ENCODE measurements at regions not wholly inside any gene's neighbourhood (a gene's known extent, or its start where the extent isn't known, plus 50 kb on each side); places are given as distances from the start of the nearest gene placed in this dataset.

DNA sequence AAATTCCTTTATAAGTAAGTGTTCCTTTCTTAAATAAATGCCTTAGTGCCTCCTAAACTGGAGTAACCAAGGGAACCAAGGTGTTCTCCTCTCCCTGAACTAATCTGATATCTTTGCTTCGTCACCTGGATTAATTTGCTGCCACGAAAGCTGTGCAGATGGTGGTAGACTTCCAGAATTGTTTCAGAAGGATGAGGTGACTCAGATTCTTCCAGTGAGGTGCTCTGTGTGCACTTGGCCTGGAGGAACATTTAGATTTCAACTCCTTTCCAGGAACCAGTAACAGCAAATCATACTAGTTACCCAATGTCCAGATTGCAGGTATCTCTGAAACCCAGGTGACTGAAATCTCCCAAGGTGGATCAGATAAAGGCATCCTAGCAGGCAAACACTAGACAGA is 181.9 kb downstream of the FAT3 start:
- TF ChIP-seq POLR2AphosphoS5 (IDR thresholded peaks at IDR 0.05; ENCODE audit: control insufficient read depth, insufficient read depth, low read depth, low read length), result no peak
- no peak for TF ChIP-seq RBM39 (optimal IDR thresholded peaks at IDR 0.05; ENCODE audit: low read depth, low read length)
- TF ChIP-seq GTF2F1 (IDR thresholded peaks at IDR 0.05; ENCODE audit: low read depth, low read length), result no peak
- TF ChIP-seq EGR1 (conservative IDR thresholded peaks at IDR 0.05), result no peak
- no peak for TF ChIP-seq SMC3 (conservative IDR thresholded peaks at IDR 0.05; ENCODE audit: insufficient read depth, low read depth, low read length)
- TF ChIP-seq, protein P1, sequence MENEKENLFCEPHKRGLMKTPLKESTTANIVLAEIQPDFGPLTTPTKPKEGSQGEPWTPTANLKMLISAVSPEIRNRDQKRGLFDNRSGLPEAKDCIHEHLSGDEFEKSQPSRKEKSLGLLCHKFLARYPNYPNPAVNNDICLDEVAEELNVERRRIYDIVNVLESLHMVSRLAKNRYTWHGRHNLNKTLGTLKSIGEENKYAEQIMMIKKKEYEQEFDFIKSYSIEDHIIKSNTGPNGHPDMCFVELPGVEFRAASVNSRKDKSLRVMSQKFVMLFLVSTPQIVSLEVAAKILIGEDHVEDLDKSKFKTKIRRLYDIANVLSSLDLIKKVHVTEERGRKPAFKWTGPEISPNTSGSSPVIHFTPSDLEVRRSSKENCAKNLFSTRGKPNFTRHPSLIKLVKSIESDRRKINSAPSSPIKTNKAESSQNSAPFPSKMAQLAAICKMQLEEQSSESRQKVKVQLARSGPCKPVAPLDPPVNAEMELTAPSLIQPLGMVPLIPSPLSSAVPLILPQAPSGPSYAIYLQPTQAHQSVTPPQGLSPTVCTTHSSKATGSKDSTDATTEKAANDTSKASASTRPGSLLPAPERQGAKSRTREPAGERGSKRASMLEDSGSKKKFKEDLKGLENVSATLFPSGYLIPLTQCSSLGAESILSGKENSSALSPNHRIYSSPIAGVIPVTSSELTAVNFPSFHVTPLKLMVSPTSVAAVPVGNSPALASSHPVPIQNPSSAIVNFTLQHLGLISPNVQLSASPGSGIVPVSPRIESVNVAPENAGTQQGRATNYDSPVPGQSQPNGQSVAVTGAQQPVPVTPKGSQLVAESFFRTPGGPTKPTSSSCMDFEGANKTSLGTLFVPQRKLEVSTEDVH (IDR thresholded peaks at IDR 0.05; ENCODE audit: low read depth, partially characterized antibody), result no peak
- TF ChIP-seq MAZ (CRISPR knock-in tag; conservative IDR thresholded peaks at IDR 0.05 in 1 of 2, IDR thresholded peaks at IDR 0.05 in 1 of 2), result no peak
- TF ChIP-seq, protein P2, sequence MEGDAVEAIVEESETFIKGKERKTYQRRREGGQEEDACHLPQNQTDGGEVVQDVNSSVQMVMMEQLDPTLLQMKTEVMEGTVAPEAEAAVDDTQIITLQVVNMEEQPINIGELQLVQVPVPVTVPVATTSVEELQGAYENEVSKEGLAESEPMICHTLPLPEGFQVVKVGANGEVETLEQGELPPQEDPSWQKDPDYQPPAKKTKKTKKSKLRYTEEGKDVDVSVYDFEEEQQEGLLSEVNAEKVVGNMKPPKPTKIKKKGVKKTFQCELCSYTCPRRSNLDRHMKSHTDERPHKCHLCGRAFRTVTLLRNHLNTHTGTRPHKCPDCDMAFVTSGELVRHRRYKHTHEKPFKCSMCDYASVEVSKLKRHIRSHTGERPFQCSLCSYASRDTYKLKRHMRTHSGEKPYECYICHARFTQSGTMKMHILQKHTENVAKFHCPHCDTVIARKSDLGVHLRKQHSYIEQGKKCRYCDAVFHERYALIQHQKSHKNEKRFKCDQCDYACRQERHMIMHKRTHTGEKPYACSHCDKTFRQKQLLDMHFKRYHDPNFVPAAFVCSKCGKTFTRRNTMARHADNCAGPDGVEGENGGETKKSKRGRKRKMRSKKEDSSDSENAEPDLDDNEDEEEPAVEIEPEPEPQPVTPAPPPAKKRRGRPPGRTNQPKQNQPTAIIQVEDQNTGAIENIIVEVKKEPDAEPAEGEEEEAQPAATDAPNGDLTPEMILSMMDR (IDR thresholded peaks at IDR 0.05 in 2 of 3, conservative IDR thresholded peaks at IDR 0.05 in 1 of 3; ENCODE audit: insufficient read depth in 2 of 3, low read depth in 1 of 3, low read length in 3 of 3), result no peak
- TF ChIP-seq, protein P3, sequence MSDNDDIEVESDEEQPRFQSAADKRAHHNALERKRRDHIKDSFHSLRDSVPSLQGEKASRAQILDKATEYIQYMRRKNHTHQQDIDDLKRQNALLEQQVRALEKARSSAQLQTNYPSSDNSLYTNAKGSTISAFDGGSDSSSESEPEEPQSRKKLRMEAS (CRISPR knock-in tag; IDR thresholded peaks at IDR 0.05), result no peak
- TF ChIP-seq ZNF133 (CRISPR knock-in tag; IDR thresholded peaks at IDR 0.05), result no peak
- TF ChIP-seq BCOR (IDR thresholded peaks at IDR 0.05), result no peak
- TF ChIP-seq ZNF232 (CRISPR knock-in tag; IDR thresholded peaks at IDR 0.05), result no peak

Measured in K562 (cell line).